ENCODE measurements at regions not wholly inside any gene's neighbourhood (a gene's known extent, or its start where the extent isn't known, plus 50 kb on each side); places are given as distances from the start of the nearest gene placed in this dataset.

DNA sequence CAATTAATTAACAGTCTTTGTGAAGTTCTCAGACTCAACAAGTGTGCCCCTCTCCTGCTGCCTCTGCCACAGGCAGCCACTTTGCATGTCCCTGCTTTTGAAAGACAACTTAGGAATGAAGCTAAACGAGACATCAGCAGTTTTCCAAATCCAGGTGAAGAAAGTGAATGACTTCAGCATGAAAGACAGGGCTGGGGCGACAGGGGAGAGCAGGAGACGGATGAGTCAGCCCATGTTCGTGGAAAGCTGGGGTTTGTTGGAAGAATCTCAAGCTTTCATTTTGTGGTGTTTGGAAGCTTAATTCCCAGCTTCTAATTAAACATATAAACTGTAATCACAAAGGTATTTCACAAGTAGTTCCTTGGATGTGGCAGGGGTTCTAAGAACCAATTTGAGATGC, 207.8 kb upstream of the MAP3K1 start:
- no peak overlapping the region for H2BK5ac ChIP-seq (ENCODE audit: insufficient read length, low read length)
- no peak for DNase-seq
- H2BK12ac ChIP-seq (ENCODE audit: insufficient read length, low read depth, low read length), result no peak overlapping the region
- no peaks in the 10 kb centered on the region for H3K79me1 ChIP-seq (ENCODE audit: insufficient read depth, low read depth, low read length, poor library complexity, severe bottlenecking)
- H3K23me2 ChIP-seq (ENCODE audit: insufficient read length, low read depth, low read length, poor library complexity, severe bottlenecking), result peaks cover 2% of the 10 kb centered on the region
- H4K8ac ChIP-seq (replicated peaks; ENCODE audit: insufficient read length, low read depth, low read length), result no peak overlapping the region
- H4K20me1 ChIP-seq (ENCODE audit: control insufficient read depth, insufficient read depth, insufficient read length), result no peaks in the 10 kb centered on the region
- no peaks in the 10 kb centered on the region for H3K27me3 ChIP-seq (ENCODE audit: insufficient read depth, low read length)
- H2AK5ac ChIP-seq (ENCODE audit: insufficient read length, low read length), result no peak overlapping the region
- no peak overlapping the region for H4K91ac ChIP-seq (ENCODE audit: insufficient read length, low read depth, low read length)
- H3K9me3 ChIP-seq (ENCODE audit: control insufficient read depth, low read depth, low read length), result no peaks in the 10 kb centered on the region
- H2BK120ac ChIP-seq (ENCODE audit: low read depth, low read length, poor library complexity, severe bottlenecking), result no peak overlapping the region
- H3K4me1 ChIP-seq (ENCODE audit: insufficient read depth, low read length), result peaks cover 6% of the 10 kb centered on the region; the same call in 1 of the 2 replicates
- H3K9ac ChIP-seq (ENCODE audit: extremely low read depth, insufficient read length, low read length), result no peak overlapping the region
- H3K79me2 ChIP-seq (ENCODE audit: insufficient read depth, low read length), result no peaks in the 10 kb centered on the region
- no peak overlapping the region for H3K4ac ChIP-seq (ENCODE audit: low read depth, low read length)
- WGBS (ENCODE audit: extremely low coverage, insufficient read length, low lambda C conversion rate), result no CpG with 5 or more reads among the region's 4 CpGs
- Mint-ChIP-seq H3K4me1 (peaks cover 29 to 35% of the 10 kb centered on the region in 2 experiments), H3K4me3 (no peak overlapping the region), H3K36me3 (ENCODE audit: insufficient read depth in 1 of 3, low read depth in 3 of 3) (peaks cover 9 to 19% (median 14%) of the 10 kb centered on the region in 3 experiments), H3K27ac (peak overlapping the region; percentile 40 to 84 (median 71); a peak in 5 of 7 replicates), H3K27me3 (ENCODE audit: low read depth) (no peaks in the 10 kb centered on the region), H3K9me3 (peaks cover 15% of the 10 kb centered on the region in 2 experiments)
- H2BK20ac ChIP-seq (ENCODE audit: low read depth, low read length, poor library complexity, severe bottlenecking), result no peak overlapping the region
- no peak overlapping the region for H3T11ph ChIP-seq (ENCODE audit: low read length)
- TF ChIP-seq, protein P1, sequence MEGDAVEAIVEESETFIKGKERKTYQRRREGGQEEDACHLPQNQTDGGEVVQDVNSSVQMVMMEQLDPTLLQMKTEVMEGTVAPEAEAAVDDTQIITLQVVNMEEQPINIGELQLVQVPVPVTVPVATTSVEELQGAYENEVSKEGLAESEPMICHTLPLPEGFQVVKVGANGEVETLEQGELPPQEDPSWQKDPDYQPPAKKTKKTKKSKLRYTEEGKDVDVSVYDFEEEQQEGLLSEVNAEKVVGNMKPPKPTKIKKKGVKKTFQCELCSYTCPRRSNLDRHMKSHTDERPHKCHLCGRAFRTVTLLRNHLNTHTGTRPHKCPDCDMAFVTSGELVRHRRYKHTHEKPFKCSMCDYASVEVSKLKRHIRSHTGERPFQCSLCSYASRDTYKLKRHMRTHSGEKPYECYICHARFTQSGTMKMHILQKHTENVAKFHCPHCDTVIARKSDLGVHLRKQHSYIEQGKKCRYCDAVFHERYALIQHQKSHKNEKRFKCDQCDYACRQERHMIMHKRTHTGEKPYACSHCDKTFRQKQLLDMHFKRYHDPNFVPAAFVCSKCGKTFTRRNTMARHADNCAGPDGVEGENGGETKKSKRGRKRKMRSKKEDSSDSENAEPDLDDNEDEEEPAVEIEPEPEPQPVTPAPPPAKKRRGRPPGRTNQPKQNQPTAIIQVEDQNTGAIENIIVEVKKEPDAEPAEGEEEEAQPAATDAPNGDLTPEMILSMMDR (conservative IDR thresholded peaks at IDR 0.05), result no peak
- H3K23ac ChIP-seq (ENCODE audit: insufficient read length, low read depth, low read length), result no peak overlapping the region
- no peak overlapping the region for H3K18ac ChIP-seq (ENCODE audit: insufficient read length, low read depth, low read length)
- H2AFZ ChIP-seq (ENCODE audit: low read length), result no peak overlapping the region
- no peak overlapping the region for H2BK15ac ChIP-seq (ENCODE audit: low read depth, low read length)
- H3K56ac ChIP-seq (ENCODE audit: insufficient read length, low read depth, low read length), result no peak overlapping the region
- H3K27ac ChIP-seq (ENCODE audit: insufficient read length, low read depth, low read length), result no peak overlapping the region
- H3K4me2 ChIP-seq (ENCODE audit: insufficient read depth, insufficient read length, low read length), result no peak overlapping the region
- H3K14ac ChIP-seq (ENCODE audit: insufficient read depth, low read length), result 0 out of 2 replicates have a peak overlapping the region, but pooled peaks have one; percentile 37
- H4K5ac ChIP-seq (ENCODE audit: insufficient read length, low read depth, low read length), result no peak overlapping the region

Data from H9 (cell line).